Loucy (cell line): ENCODE measurements at regions not wholly inside any gene's neighbourhood (a gene's known extent, or its start where the extent isn't known, plus 50 kb on each side); places are given as distances from the start of the nearest gene placed in this dataset.

Experiments
- EZH2phosphoT487 ChIP-seq: fragments of 200-600 bp; IDR thresholded peaks from 2 replicates; pipeline ENCODE4 v1.6.1; 2018; ENCODE audit warnings: antibody characterized with exemption, mild to moderate bottlenecking, moderate library complexity, borderline replicate concordance
- TF ChIP-seq, protein P1 (sequence below): fragments of 200-600 bp; sonication (generic); conservative IDR thresholded peaks from 2 replicates; pipeline ENCODE4 v1.5.1; 2014; ENCODE audit warnings: mild to moderate bottlenecking, antibody characterized with exemption, low read length

GRCh38 chr2:180366481-180366880 is 359.4 kb upstream of the CWC22 start:
- TF ChIP-seq, protein P1, sequence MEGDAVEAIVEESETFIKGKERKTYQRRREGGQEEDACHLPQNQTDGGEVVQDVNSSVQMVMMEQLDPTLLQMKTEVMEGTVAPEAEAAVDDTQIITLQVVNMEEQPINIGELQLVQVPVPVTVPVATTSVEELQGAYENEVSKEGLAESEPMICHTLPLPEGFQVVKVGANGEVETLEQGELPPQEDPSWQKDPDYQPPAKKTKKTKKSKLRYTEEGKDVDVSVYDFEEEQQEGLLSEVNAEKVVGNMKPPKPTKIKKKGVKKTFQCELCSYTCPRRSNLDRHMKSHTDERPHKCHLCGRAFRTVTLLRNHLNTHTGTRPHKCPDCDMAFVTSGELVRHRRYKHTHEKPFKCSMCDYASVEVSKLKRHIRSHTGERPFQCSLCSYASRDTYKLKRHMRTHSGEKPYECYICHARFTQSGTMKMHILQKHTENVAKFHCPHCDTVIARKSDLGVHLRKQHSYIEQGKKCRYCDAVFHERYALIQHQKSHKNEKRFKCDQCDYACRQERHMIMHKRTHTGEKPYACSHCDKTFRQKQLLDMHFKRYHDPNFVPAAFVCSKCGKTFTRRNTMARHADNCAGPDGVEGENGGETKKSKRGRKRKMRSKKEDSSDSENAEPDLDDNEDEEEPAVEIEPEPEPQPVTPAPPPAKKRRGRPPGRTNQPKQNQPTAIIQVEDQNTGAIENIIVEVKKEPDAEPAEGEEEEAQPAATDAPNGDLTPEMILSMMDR, result no peak
- TF ChIP-seq EZH2phosphoT487, result no peak
